B cell (primary cell): ENCODE measurements at regions not wholly inside any gene's neighbourhood (a gene's known extent, or its start where the extent isn't known, plus 50 kb on each side); places are given as distances from the start of the nearest gene placed in this dataset.

ENCODE experiments used
- ATAC-seq: fragments of 200-7000 bp; cut with Tn5 transposase; one replicate; pipeline ENCODE4 v1.10.0; 2021; ENCODE audit warnings: low read depth, mild to moderate bottlenecking, moderate number of reproducible peaks, moderate library complexity
- CTCF ChIA-PET: fragments of 350-600 bp; sonication (Branson Sonifier 250); formaldehyde crosslinking; loops from one replicate; lab custom pipeline; 2021; ENCODE audit warnings: antibody characterized with exemption, inconsistent platforms; lab: Charles Lee
- POLR2A ChIA-PET: fragments of 350-600 bp; sonication (Branson Sonifier 250); formaldehyde crosslinking; loops from one replicate; lab custom pipeline; 2021; ENCODE audit warnings: antibody characterized with exemption; lab: Charles Lee
- DNase-seq: peaks from one replicate; pipeline ENCODE4 v3.0.0; 2013
- H2AFZ ChIP-seq: 2 replicates; pipeline ENCODE4 v1.6.1; 2012; ENCODE audit warnings: mild to moderate bottlenecking, low read depth, low read length; ENCODE audit not compliant: insufficient read depth, poor library complexity, severe bottlenecking
- H3K27ac ChIP-seq, 2 donors: 1 replicate in 1 of 2; 2 replicates in 1 of 2; pipeline ENCODE4 v1.5.1; 2012 to 2013; ENCODE audit warnings: low read length in 2 of 2, mild to moderate bottlenecking in 2 of 2, moderate library complexity in 1 of 2
- H3K27me3 ChIP-seq, 4 experiments: fragments of 200-600 bp in 1 of 4; sonication (generic) in 1 of 4; replicated peaks in 1 of 4; 1 replicate in 2 of 4; 2 replicates in 2 of 4; pipeline versions ENCODE4 v1.6.1 to v1.7.0; 2013 to 2016; ENCODE audit warnings: low read length in 3 of 4, mild to moderate bottlenecking in 2 of 4, mixed read lengths in 1 of 4, moderate library complexity in 1 of 4; ENCODE audit not compliant: insufficient read depth in 4 of 4, control insufficient read depth in 3 of 4; ENCODE audit errors: control extremely low read depth in 1 of 4
- H3K36me3 ChIP-seq, 2 experiments: replicated peaks in 1 of 2; 1 replicate in 1 of 2; 2 replicates in 1 of 2; pipeline versions ENCODE4 v1.6.1 to v1.7.1; 2013; ENCODE audit warnings: low read length in 1 of 2; ENCODE audit not compliant: insufficient read depth in 2 of 2, control insufficient read depth in 1 of 2; ENCODE audit errors: control extremely low read depth in 1 of 2, extremely low read depth in 1 of 2
- H3K4me1 ChIP-seq, 2 donors: fragments of 200-600 bp in 1 of 2; sonication (generic) in 1 of 2; 1 replicate in 1 of 2; 2 replicates in 1 of 2; pipeline versions ENCODE4 v1.5.1 to v1.6.1; 2013 to 2017; ENCODE audit warnings: low read length in 2 of 2; ENCODE audit not compliant: control insufficient read depth in 2 of 2, insufficient read depth in 2 of 2
- H3K4me2 ChIP-seq: replicated peaks from 2 replicates; pipeline ENCODE3; 2012; ENCODE audit warnings: mild to moderate bottlenecking, low read depth, low read length; ENCODE audit not compliant: poor library complexity, severe bottlenecking
- H3K4me3 ChIP-seq, 5 experiments: fragments of 200-600 bp in 1 of 5; sonication (generic) in 1 of 5; 1 replicate in 3 of 5; 2 replicates in 2 of 5; pipeline versions ENCODE4 v1.5.1 to v1.7.0; 2011 to 2016; ENCODE audit warnings: low read length in 4 of 5, mild to moderate bottlenecking in 4 of 5, low read depth in 2 of 5, control low read depth in 1 of 5, moderate library complexity in 1 of 5; ENCODE audit not compliant: insufficient read depth in 1 of 5; ENCODE audit errors: control extremely low read depth in 1 of 5, extremely low read depth in 1 of 5
- H3K79me2 ChIP-seq: fragments of 200-600 bp; sonication (generic); one replicate; pipeline ENCODE4 v1.6.0; 2016; ENCODE audit warnings: low read length; ENCODE audit not compliant: control insufficient read depth, insufficient read depth
- H3K9ac ChIP-seq: fragments of 200-600 bp; sonication (generic); 2 replicates; pipeline ENCODE4 v1.6.1; 2017; ENCODE audit warnings: mild to moderate bottlenecking, low read length, moderate library complexity
- H3K9me3 ChIP-seq, 3 donors: one replicate each; pipeline versions ENCODE4 v1.6.1 to v1.7.1; 2013; ENCODE audit warnings: low read length in 2 of 3; ENCODE audit not compliant: control insufficient read depth in 2 of 3, insufficient read depth in 1 of 3; ENCODE audit errors: control extremely low read depth in 1 of 3
- H4K20me1 ChIP-seq: 2 replicates; pipeline ENCODE4 v1.6.0; 2012; ENCODE audit warnings: mild to moderate bottlenecking, low read length; ENCODE audit not compliant: insufficient read depth, control insufficient read depth, poor library complexity, severe bottlenecking
- H3K27ac Mint-ChIP-seq: one replicate; pipeline ENCODE4 v1.8.0; 2021; ENCODE audit warnings: mixed read lengths
- H3K27me3 Mint-ChIP-seq: one replicate; pipeline ENCODE4 v1.8.0; 2021; ENCODE audit warnings: mixed read lengths
- H3K4me1 Mint-ChIP-seq: one replicate; pipeline ENCODE4 v1.8.0; 2021; ENCODE audit warnings: mixed read lengths
- H3K4me3 Mint-ChIP-seq: one replicate; pipeline ENCODE4 v1.8.0; 2021; ENCODE audit warnings: mixed read lengths
- H3K9me3 Mint-ChIP-seq: one replicate; pipeline ENCODE4 v1.8.0; 2022; ENCODE audit warnings: mixed read lengths; ENCODE audit not compliant: insufficient read depth
- CTCF ChIP-seq: fragments of 200-600 bp; IDR thresholded peaks from one replicate; pipeline ENCODE4 v1.8.0; 2022; ENCODE audit warnings: antibody characterized with exemption, mild to moderate bottlenecking
- EZH2 ChIP-seq: IDR thresholded peaks from 2 replicates; pipeline ENCODE4 v1.6.1; 2012; ENCODE audit warnings: borderline replicate concordance, low read depth, mild to moderate bottlenecking, moderate library complexity, low read length; ENCODE audit not compliant: insufficient read depth, poor library complexity, severe bottlenecking
- WGBS: methylation state at CpG from one replicate; pipeline ENCODE4 v1.1.5; 2013; ENCODE audit warnings: missing lambda C conversion rate; ENCODE audit not compliant: insufficient coverage; 5-methylcytosine and 5-hydroxymethylcytosine counted together
- intact Hi-C: fragments of 100-400 bp; cut with micrococcal nuclease; formaldehyde crosslinking; loops from one replicate; pipeline ENCODE4 v1.10.0; 2022

DNA sequence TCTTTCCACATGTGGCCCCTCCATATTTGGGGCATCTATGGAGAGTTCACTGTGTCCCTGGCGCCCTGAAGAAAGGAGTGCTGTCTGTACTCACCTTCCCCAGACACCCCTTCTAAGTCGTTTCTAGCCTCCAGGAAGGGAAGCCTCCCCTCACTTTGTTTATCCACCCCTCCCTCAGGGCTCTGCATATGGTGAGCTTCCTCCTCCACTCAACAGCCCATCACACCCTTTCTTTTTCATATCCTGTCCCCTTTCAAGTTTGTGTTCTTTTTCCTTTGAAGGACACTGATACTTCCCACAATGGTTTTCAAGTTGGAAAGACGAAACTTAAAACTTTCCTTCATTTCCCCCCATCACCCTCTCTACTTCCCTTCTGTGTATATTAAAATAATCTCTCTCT lies 291.4 kb upstream of the POU3F3 start:
- ATAC-seq, result no peak

DNA sequence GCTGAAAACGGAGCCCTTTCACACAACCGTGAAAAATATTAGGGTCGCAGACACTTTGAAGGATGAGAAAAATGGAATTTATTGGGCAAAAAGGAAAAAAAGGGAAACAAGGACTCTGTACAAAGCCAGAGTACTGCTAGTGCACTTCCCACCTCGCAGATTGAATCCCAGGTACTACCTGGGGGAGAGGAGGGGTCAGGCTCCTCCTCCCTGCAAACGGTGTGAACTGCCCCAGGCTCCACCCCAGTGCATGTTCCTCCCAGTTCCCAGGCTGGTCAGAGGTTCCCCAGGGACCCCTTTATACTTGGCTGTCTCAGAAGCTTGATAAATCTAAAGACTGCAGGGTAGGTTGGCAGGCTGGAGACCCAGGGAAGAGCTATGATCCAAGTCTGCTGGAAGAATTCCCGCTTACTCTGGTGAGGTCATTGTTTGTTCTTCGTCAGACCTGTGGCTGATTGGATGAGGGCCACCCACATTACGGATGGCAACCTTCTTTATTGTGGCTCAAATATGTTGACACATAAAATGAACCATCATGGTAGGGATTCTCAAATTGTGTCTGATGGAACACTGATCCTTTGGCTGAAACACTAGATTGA lies 290.4 kb upstream of the POU3F3 start:
- Mint-ChIP-seq H3K4me1 (no peaks in the 10 kb centered on the region), H3K4me3 (no peak overlapping the region), H3K27ac (no peak overlapping the region), H3K9me3 (peaks cover 3% of the 10 kb centered on the region), H3K27me3 (peaks cover 16% of the 10 kb centered on the region)
- intact Hi-C loops, result no loop called here
- Histone ChIP-seq H3K4me2 (no peak overlapping the region), H3K9me3 (peaks cover 0 to 3% (median 0%) of the 10 kb centered on the region in 3 donors), H3K79me2 (no peaks in the 10 kb centered on the region), H3K27ac (no peak overlapping the region), H2AFZ (no peak overlapping the region), H3K27me3 (no peaks in the 10 kb centered on the region), H3K36me3 (no peaks in the 10 kb centered on the region), H3K4me3 (no peak overlapping the region), H3K9ac (no peak overlapping the region), H4K20me1 (no peaks in the 10 kb centered on the region), H3K4me1 (no peaks in the 10 kb centered on the region)
- POLR2A ChIA-PET, result no interaction called here
- CTCF ChIA-PET, result no interaction called here
- 97% methylated on average over 6 of the region's 8 CpGs for WGBS
- no peak for ATAC-seq
- TF ChIP-seq EZH2 (no peak), CTCF (no peak)
- no peak for DNase-seq

More for the DNA sequence above, 291.4 kb upstream of the POU3F3 start:
- Mint-ChIP-seq H3K4me1 (no peaks in the 10 kb centered on the region), H3K4me3 (no peak overlapping the region), H3K27ac (no peak overlapping the region), H3K9me3 (peaks cover 3% of the 10 kb centered on the region), H3K27me3 (peaks cover 16% of the 10 kb centered on the region)
- Histone ChIP-seq H3K27ac (no peak overlapping the region), H3K4me3 (no peak overlapping the region), H3K4me2 (no peak overlapping the region), H3K4me1 (no peaks in the 10 kb centered on the region), H3K9me3 (peaks cover 0 to 3% (median 0%) of the 10 kb centered on the region in 3 donors), H3K27me3 (no peaks in the 10 kb centered on the region), H3K36me3 (no peaks in the 10 kb centered on the region), H3K79me2 (no peaks in the 10 kb centered on the region), H3K9ac (no peak overlapping the region), H2AFZ (no peak overlapping the region), H4K20me1 (no peaks in the 10 kb centered on the region)
- 56% methylated on average over 2 of the region's 3 CpGs for WGBS
- ChIA-PET POLR2A (no interaction called here), CTCF (no interaction called here)
- TF ChIP-seq CTCF, result no peak
- no peak for TF ChIP-seq EZH2
- intact Hi-C loops, result no loop called here
- DNase-seq, result no peak
